GM12891 (cell line): ENCODE measurements at regions not wholly inside any gene's neighbourhood (a gene's known extent, or its start where the extent isn't known, plus 50 kb on each side); places are given as distances from the start of the nearest gene placed in this dataset.

Experiments used
- DNase-seq: peaks from one replicate; pipeline ENCODE4 v3.0.0; 2011; ENCODE audit warnings: low spot score; ENCODE audit not compliant: insufficient read length
- FAIRE-seq: peaks from 2 replicates; lab custom pipeline; 2011; peaks lifted over from hg19 to GRCh38; lab: Jason Lieb, UNC
- PAX5 ChIP-seq: IDR thresholded peaks from 2 replicates; pipeline ENCODE4 v1.6.1; 2011; ENCODE audit warnings: low read length, moderate library complexity, mild to moderate bottlenecking; ENCODE audit not compliant: insufficient read depth, severe bottlenecking
- POLR2A ChIP-seq: IDR thresholded peaks from 2 replicates; pipeline ENCODE4 v1.6.1; 2011; ENCODE audit warnings: low read depth, low read length, control low read depth
- POLR2AphosphoS5 ChIP-seq: IDR thresholded peaks from 2 replicates; pipeline ENCODE4 v1.6.1; 2011; ENCODE audit warnings: low read depth, low read length, control low read depth
- POU2F2 ChIP-seq: IDR thresholded peaks from 2 replicates; pipeline ENCODE4 v1.6.1; 2011; ENCODE audit warnings: low read depth, mild to moderate bottlenecking, control low read depth, low read length, moderate library complexity
- SPI1 ChIP-seq: IDR thresholded peaks from 2 replicates; pipeline ENCODE4 v1.6.1; 2011; ENCODE audit warnings: low read depth, low read length, control low read depth
- TAF1 ChIP-seq: IDR thresholded peaks from 2 replicates; pipeline ENCODE4 v1.6.1; 2011; ENCODE audit warnings: low read depth, low read length, control low read depth

DNA sequence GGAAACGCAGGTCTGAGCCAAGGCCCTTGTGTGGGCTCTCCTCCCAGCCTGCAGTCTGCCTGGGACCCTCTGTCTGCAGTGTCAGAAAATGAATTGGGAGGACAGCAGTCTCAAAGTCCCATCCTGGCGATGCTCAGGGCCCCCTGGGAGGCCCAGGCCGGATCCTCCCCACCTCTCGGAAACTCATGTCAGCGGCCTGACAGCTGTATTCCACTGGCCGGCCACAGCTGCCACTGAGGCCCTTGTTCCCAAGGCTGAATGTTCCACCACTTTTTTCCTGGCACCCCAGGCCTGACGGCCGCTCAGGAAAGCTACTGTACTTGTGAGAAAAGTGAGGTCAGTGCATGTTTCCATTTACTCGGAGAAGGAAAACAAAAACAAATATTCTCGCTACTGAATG lies 180.0 kb downstream of the FGF18 start:
- FAIRE-seq (no peak), DNase-seq (no peak)
- TF ChIP-seq PAX5 = no peak
- no peak for TF ChIP-seq SPI1
- no peak for TF ChIP-seq POU2F2
- no peak for TF ChIP-seq TAF1
- no peak for TF ChIP-seq POLR2AphosphoS5
- TF ChIP-seq POLR2A = no peak

DNA sequence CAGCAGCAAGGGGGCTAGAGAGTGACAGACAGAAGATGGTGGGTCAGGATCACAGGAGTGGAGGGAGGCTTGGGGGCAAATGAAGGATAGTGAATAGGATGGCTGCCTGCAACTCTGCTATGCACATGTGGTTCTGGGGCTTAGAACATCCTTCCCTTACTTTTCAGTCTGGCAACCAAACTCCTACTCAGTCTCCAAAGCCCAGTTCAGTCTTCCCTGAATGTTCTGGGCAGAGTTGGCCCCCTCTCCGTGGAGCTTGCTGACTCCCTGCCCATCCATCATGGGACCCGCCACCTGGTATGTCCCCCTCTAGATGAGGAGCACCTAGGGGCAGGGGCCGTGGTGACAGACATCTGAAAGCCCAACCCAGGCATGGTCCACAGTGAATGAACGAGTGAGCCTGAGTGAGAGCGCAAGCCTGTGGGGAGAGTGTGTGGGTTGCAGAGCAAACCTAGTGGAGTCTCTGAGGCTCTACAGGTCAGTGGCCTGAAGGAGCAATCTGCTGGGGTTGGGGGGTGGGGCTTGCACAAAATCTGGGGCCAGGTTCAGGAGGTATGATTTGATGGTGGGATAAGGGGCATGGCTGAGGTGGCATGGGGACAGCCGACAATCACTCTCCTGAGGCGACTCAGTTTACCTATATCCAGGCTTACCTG lies 180.6 kb downstream of the FGF18 start:
- no peak for FAIRE-seq
- TF ChIP-seq TAF1 (no peak), SPI1 (no peak)
- DNase-seq = no peak

DNA sequence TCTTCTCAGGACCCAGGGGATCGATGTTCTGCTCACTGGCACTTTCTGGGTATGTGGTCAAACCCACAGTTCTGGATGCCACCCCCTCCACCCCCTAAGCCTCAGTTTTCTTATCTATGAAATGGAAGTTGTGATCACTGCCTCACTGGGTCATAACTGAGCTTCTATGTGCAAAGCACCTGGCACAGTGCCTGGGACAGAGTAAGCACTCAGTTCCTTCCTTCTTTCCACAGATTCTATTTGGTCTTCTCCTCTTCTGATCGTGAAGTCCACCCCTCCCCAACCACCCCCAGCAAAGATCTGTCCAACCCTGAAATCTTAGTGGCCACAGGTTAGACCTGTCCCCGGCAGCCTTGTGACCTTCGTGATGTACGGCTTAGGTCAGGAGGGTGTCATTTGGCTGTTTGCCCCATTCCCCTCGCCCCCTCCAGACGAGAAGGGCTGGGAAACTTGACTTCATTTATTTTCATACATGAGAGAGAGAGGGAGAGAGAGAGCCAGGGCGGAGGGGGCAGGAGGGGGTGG lies 181.4 kb downstream of the FGF18 start:
- no peak for DNase-seq
- TF ChIP-seq POLR2AphosphoS5 = no peak
- no peak for TF ChIP-seq POU2F2
- no peak for TF ChIP-seq PAX5
- no peak for TF ChIP-seq TAF1
- no peak for TF ChIP-seq SPI1
- no peak for TF ChIP-seq POLR2A
- FAIRE-seq = no peak

DNA sequence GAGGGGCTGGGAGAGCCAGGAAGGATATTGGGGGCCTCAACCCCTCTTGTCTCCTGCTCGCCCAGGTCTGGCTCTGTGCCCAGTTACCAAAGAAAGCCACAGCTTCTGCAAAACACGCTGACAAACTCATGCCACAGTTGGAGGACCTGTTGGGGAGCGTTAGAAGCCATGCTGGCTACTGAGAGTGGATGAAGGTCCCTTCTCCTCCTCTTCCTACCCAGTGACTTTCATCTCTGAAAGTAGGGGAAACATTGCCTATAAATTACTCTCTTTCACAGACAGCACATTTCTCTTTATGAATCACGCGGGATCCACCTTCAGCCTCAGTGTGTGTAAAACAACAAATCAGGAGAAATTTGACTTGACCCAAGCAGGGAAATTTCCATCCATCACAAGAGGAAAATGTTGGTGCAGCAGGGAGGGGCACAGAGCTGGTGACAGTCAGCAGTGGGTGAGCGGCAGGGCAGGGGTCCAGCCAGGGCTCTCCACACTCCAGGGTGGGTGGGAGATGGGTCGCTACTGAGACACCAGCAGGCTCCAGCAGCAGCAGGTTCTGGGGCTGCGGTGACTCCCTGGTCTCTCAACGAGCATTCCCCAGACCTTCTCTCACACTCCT lies 181.9 kb downstream of the FGF18 start:
- TF ChIP-seq POU2F2 = no peak
- no peak for TF ChIP-seq SPI1
- TF ChIP-seq POLR2AphosphoS5 = no peak
- no peak for TF ChIP-seq TAF1
- TF ChIP-seq POLR2A = no peak
- no peak for TF ChIP-seq PAX5
- no peak for DNase-seq
- no peak for FAIRE-seq

DNA sequence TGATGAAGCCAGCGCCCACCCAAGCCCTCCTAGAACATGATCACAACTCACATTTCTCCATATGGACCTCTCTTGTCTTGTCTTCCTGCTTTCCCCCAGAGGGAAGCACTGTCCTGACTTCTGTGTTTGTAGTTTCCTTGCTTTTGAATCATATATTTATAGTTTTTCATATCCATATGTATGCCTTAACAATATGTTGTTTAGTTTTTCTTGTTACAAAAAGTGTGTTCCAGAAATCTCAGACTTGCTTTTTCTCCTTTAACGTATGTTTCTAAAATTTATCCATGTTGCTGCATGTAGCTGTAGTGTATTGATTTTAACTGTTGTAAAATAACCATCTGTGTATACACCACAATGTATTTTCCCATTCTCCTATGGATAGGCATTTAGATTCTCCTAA lies 182.0 kb upstream of the SMIM23 start:
- FAIRE-seq (no peak), DNase-seq (no peak)
- TF ChIP-seq POU2F2 (no peak), PAX5 (no peak), POLR2AphosphoS5 (no peak), TAF1 (no peak), SPI1 (no peak), POLR2A (no peak)

DNA sequence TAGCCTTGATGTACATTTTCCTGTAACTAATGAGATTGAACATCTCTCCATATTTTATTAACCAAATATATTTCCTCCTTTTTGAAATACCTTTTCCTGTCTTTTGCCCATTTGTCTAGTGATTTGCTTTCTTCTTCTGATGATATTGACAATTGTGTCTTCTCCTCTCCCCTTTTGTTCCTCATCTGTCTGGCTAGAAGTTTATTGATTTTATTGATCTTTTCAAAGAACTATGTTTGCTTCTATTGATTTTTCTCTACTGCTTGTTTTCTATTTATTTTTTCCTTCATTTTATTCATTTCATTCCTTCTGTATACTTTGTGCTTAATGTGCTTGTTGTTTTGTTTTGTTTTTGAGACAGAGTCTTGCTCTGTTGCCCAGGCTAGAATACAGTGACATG lies 181.4 kb upstream of the SMIM23 start:
- no peak for FAIRE-seq
- TF ChIP-seq TAF1 = no peak
- no peak for TF ChIP-seq SPI1
- TF ChIP-seq PAX5 = no peak
- TF ChIP-seq POU2F2 = no peak
- TF ChIP-seq POLR2A = no peak
- no peak for TF ChIP-seq POLR2AphosphoS5
- no peak for DNase-seq

DNA sequence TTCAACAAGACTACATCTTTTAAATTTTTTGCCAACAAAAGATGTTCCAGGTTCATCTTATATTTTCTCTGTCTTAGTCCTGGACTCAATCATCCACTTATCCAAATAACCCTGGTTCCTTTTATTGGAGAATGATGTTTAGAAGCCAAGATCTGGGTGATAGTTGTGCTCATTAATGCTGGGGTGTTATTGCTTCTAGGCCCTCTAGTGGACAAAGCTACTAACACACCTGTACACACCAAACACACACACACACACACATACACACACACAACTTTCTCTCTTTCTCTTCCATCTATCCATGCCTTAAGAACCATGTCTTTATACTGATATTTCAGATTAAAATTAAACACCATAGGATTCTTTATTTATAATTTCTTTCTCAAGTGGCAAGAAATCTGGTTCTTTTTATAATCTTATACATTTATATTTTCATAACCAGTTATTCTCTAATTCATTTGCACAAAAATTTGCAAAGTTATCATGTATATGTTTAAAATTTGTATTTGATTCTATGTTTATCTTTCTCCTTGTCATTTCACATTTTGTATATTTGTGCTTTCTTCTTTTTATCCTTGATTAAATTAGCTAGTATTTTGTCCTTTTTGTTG lies 179.1 kb upstream of the SMIM23 start:
- TF ChIP-seq POLR2AphosphoS5 = no peak
- TF ChIP-seq SPI1 = no peak
- TF ChIP-seq PAX5 = no peak
- no peak for TF ChIP-seq TAF1
- TF ChIP-seq POU2F2 = no peak
- TF ChIP-seq POLR2A = no peak
- FAIRE-seq (no peak), DNase-seq (no peak)

DNA sequence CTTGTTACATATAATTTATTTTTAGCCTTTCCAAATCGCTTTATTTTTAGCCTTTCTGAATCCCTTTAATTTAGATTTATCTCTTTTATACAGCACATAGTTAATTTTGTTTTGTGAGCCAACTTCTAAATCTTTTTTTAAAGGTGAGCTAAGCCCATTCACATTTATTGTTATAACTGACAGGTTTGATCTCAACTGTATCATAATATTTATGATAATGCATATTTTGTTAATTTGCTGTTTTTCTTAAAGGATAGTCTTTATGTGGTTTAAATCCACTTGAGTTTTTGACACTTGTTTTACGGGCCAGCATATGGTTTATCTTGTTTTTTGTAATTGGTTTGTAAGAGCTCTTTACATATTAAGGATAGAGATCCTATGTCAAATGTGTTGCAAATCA lies 177.8 kb upstream of the SMIM23 start:
- no peak for FAIRE-seq
- DNase-seq = no peak
- TF ChIP-seq TAF1 (no peak), POU2F2 (no peak), PAX5 (no peak), POLR2AphosphoS5 (no peak), POLR2A (no peak), SPI1 (no peak)

DNA sequence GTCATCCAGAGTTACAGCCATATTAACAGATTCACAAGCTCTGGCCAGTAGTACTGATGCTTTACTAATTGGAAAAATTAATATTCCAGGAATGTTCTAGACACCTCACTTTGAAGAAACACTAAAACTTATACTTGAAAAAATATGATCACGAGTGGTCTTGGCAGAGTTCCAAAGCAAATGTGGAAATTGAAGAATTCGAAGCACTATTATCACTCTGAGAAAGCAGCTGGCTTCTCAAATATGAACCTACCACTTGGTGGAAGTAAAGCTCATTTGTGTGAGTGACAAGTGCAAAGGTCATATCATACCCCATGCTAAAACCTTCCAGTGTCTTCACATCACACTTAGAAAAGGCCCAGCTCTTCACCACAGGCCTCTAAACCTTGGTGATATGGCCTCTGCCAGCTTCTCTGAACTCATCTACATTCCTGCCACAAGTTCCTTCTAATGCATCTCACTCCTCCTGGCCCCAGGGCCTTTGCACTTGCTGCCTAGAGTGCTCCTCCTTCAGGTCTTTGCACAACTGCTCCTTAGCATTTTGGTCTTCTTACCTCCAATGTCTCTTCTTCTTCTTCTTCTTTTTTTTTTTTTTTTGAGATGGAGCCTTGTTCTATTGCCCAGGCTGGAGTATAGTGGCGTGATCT lies 175.7 kb upstream of the SMIM23 start:
- DNase-seq (no peak), FAIRE-seq (no peak)
- TF ChIP-seq POU2F2 = no peak
- TF ChIP-seq TAF1 = no peak
- no peak for TF ChIP-seq PAX5
- TF ChIP-seq SPI1 = no peak
- no peak for TF ChIP-seq POLR2AphosphoS5
- no peak for TF ChIP-seq POLR2A

DNA sequence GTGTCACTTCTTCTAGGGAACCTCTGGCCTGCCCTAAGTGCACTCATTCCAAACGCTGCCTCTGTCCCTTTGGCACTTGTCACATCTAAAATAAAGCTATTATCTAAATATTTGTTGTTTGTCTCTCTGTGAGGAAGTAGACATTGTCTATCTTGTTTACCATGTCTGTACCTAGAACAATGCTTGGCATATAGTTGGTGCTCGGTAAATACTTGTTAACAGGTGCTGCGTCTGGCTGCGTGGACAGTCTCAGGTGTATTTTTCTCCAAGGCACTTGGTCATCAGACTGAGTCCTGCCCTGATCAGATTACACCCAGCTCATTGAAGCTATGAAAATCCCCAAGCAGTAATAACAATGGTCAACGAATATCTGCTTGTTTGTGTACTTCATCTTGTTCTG lies 174.9 kb upstream of the SMIM23 start:
- DNase-seq (no peak), FAIRE-seq (no peak)
- no peak for TF ChIP-seq POLR2A
- no peak for TF ChIP-seq PAX5
- TF ChIP-seq TAF1 = no peak
- no peak for TF ChIP-seq POLR2AphosphoS5
- no peak for TF ChIP-seq SPI1
- no peak for TF ChIP-seq POU2F2
